Adrenal gland (tissue), 5 donors: ENCODE measurements at regions not wholly inside any gene's neighbourhood (a gene's known extent, or its start where the extent isn't known, plus 50 kb on each side); places are given as distances from the start of the nearest gene placed in this dataset.

Source experiments
- POLR2A ChIP-seq, 2 donors: fragments of 450-650 bp; IDR thresholded peaks; one replicate each; pipeline ENCODE4 v1.6.1; 2017; ENCODE audit warnings: antibody characterized with exemption in 2 of 2, mild to moderate bottlenecking in 2 of 2, moderate library complexity in 1 of 2
- TF ChIP-seq, protein P1 (sequence below), 6 experiments: fragments of 450-650 bp in 4 of 6; fragments of 200-600 bp in 2 of 6; sonication (generic) in 1 of 6; IDR thresholded peaks; 1 replicate in 5 of 6; 2 replicates in 1 of 6; pipeline versions ENCODE4 v1.5.1 to v1.8.0; 2016 to 2021; ENCODE audit warnings: antibody characterized with exemption in 6 of 6, mild to moderate bottlenecking in 2 of 6, moderate library complexity in 1 of 6
- donor health status: DM: no; HTN: no; CAD: no.

- TF ChIP-seq, protein P1, sequence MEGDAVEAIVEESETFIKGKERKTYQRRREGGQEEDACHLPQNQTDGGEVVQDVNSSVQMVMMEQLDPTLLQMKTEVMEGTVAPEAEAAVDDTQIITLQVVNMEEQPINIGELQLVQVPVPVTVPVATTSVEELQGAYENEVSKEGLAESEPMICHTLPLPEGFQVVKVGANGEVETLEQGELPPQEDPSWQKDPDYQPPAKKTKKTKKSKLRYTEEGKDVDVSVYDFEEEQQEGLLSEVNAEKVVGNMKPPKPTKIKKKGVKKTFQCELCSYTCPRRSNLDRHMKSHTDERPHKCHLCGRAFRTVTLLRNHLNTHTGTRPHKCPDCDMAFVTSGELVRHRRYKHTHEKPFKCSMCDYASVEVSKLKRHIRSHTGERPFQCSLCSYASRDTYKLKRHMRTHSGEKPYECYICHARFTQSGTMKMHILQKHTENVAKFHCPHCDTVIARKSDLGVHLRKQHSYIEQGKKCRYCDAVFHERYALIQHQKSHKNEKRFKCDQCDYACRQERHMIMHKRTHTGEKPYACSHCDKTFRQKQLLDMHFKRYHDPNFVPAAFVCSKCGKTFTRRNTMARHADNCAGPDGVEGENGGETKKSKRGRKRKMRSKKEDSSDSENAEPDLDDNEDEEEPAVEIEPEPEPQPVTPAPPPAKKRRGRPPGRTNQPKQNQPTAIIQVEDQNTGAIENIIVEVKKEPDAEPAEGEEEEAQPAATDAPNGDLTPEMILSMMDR (IDR thresholded peaks at IDR 0.05): no peak
- TF ChIP-seq POLR2A (IDR thresholded peaks at IDR 0.05): no peak
These were observed 107.1 kb upstream of the FZD8 start for GRCh38 chr10:35749230-35749629.
